ENCODE measurements at regions not wholly inside any gene's neighbourhood (a gene's known extent, or its start where the extent isn't known, plus 50 kb on each side); places are given as distances from the start of the nearest gene placed in this dataset.

DNA sequence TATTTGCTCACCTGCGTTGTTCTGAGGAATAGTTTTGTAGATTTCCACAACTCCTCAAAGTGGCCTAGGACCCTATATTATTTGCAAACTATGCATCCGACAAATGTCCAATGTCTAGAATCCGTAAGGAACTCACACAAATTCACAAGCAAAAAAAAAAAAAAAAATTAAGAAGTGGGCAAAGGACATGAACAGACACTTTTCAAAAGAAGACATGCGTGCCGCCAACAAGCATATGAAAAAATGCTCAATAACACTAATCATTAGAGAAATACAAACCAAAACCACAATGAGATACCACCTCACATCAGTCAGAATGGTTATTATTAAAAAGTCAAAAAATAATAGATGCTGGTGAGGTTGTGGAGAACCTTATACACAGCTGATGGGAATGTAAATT lies 398.5 kb upstream of the PROK2 start:
- no peaks in the 10 kb centered on the region for H3K27me3 Mint-ChIP-seq (ENCODE audit: insufficient read depth, low read depth, poor library complexity)
- Histone ChIP-seq H3K4me3 (no peak overlapping the region), H4K20me1 (replicated peaks; ENCODE audit: insufficient read depth) (no peaks in the 10 kb centered on the region), H3K79me2 (replicated peaks; ENCODE audit: insufficient read depth) (no peaks in the 10 kb centered on the region), H3K9me2 (ENCODE audit: insufficient read depth) (no peaks in the 10 kb centered on the region), H2AFZ (no peak overlapping the region), H3F3A (replicated peaks; ENCODE audit: low read depth) (no peaks in the 10 kb centered on the region), H3K36me3 (ENCODE audit: insufficient read depth) (no peaks in the 10 kb centered on the region), H3K4me1 (ENCODE audit: insufficient read depth) (no peaks in the 10 kb centered on the region), H3K27ac (ENCODE audit: low read depth) (no peak overlapping the region), H3K4me2 (no peak overlapping the region), H3K27me3 (ENCODE audit: insufficient read depth) (no peaks in the 10 kb centered on the region)
- no peak overlapping the region for H3K27ac Mint-ChIP-seq
- ATAC-seq: no peak
- no peak overlapping the region for H3K4me3 Mint-ChIP-seq
- H3K36me3 Mint-ChIP-seq (ENCODE audit: low read depth): no peaks in the 10 kb centered on the region
- DNase-seq (ENCODE audit: low spot score): no peak
- H3K9me3 Mint-ChIP-seq: 0 out of 3 replicates have a peak, but pooled peaks cover 4% of the 10 kb centered on the region
- TF ChIP-seq ZNF331 (CRISPR knock-in tag; IDR thresholded peaks at IDR 0.05; ENCODE audit: low read depth) (no peak), POLR2AphosphoS5 (IDR thresholded peaks at IDR 0.05; ENCODE audit: low read depth) (no peak), ZNF114 (CRISPR knock-in tag; IDR thresholded peaks at IDR 0.05) (no peak), EZH2phosphoT487 (IDR thresholded peaks at IDR 0.05; ENCODE audit: unreplicated experiment) (no peak), CREB1 (CRISPR knock-in tag; IDR thresholded peaks at IDR 0.05; ENCODE audit: low read depth) (no peak), NANOG (IDR thresholded peaks at IDR 0.05; ENCODE audit: borderline replicate concordance) (no peak), STAT1 (IDR thresholded peaks at IDR 0.05; ENCODE audit: unreplicated experiment) (no peak), EZH2 (IDR thresholded peaks at IDR 0.05; ENCODE audit: low read depth, unreplicated experiment) (no peak), JUNB (IDR thresholded peaks at IDR 0.05; ENCODE audit: unreplicated experiment) (no peak)
- TF ChIP-seq, protein P1, sequence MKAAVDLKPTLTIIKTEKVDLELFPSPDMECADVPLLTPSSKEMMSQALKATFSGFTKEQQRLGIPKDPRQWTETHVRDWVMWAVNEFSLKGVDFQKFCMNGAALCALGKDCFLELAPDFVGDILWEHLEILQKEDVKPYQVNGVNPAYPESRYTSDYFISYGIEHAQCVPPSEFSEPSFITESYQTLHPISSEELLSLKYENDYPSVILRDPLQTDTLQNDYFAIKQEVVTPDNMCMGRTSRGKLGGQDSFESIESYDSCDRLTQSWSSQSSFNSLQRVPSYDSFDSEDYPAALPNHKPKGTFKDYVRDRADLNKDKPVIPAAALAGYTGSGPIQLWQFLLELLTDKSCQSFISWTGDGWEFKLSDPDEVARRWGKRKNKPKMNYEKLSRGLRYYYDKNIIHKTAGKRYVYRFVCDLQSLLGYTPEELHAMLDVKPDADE (IDR thresholded peaks at IDR 0.05): no peak
- TF ChIP-seq, protein P2, sequence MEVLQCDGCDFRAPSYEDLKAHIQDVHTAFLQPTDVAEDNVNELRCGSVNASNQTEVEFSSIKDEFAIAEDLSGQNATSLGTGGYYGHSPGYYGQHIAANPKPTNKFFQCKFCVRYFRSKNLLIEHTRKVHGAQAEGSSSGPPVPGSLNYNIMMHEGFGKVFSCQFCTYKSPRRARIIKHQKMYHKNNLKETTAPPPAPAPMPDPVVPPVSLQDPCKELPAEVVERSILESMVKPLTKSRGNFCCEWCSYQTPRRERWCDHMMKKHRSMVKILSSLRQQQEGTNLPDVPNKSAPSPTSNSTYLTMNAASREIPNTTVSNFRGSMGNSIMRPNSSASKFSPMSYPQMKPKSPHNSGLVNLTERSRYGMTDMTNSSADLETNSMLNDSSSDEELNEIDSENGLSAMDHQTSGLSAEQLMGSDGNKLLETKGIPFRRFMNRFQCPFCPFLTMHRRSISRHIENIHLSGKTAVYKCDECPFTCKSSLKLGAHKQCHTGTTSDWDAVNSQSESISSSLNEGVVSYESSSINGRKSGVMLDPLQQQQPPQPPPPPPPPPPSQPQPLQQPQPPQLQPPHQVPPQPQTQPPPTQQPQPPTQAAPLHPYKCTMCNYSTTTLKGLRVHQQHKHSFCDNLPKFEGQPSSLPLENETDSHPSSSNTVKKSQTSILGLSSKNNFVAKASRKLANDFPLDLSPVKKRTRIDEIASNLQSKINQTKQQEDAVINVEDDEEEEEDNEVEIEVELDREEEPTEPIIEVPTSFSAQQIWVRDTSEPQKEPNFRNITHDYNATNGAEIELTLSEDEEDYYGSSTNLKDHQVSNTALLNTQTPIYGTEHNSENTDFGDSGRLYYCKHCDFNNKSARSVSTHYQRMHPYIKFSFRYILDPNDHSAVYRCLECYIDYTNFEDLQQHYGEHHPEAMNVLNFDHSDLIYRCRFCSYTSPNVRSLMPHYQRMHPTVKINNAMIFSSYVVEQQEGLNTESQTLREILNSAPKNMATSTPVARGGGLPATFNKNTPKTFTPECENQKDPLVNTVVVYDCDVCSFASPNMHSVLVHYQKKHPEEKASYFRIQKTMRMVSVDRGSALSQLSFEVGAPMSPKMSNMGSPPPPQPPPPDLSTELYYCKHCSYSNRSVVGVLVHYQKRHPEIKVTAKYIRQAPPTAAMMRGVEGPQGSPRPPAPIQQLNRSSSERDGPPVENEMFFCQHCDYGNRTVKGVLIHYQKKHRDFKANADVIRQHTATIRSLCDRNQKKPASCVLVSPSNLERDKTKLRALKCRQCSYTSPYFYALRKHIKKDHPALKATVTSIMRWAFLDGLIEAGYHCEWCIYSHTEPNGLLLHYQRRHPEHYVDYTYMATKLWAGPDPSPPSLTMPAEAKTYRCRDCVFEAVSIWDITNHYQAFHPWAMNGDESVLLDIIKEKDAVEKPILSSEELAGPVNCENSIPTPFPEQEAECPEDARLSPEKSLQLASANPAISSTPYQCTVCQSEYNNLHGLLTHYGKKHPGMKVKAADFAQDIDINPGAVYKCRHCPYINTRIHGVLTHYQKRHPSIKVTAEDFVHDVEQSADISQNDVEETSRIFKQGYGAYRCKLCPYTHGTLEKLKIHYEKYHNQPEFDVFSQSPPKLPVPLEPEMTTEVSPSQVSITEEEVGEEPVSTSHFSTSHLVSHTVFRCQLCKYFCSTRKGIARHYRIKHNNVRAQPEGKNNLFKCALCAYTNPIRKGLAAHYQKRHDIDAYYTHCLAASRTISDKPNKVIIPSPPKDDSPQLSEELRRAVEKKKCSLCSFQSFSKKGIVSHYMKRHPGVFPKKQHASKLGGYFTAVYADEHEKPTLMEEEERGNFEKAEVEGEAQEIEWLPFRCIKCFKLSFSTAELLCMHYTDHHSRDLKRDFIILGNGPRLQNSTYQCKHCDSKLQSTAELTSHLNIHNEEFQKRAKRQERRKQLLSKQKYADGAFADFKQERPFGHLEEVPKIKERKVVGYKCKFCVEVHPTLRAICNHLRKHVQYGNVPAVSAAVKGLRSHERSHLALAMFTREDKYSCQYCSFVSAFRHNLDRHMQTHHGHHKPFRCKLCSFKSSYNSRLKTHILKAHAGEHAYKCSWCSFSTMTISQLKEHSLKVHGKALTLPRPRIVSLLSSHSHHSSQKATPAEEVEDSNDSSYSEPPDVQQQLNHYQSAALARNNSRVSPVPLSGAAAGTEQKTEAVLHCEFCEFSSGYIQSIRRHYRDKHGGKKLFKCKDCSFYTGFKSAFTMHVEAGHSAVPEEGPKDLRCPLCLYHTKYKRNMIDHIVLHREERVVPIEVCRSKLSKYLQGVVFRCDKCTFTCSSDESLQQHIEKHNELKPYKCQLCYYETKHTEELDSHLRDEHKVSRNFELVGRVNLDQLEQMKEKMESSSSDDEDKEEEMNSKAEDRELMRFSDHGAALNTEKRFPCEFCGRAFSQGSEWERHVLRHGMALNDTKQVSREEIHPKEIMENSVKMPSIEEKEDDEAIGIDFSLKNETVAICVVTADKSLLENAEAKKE (CRISPR knock-in tag; IDR thresholded peaks at IDR 0.05): no peak
- TF ChIP-seq, protein P3, sequence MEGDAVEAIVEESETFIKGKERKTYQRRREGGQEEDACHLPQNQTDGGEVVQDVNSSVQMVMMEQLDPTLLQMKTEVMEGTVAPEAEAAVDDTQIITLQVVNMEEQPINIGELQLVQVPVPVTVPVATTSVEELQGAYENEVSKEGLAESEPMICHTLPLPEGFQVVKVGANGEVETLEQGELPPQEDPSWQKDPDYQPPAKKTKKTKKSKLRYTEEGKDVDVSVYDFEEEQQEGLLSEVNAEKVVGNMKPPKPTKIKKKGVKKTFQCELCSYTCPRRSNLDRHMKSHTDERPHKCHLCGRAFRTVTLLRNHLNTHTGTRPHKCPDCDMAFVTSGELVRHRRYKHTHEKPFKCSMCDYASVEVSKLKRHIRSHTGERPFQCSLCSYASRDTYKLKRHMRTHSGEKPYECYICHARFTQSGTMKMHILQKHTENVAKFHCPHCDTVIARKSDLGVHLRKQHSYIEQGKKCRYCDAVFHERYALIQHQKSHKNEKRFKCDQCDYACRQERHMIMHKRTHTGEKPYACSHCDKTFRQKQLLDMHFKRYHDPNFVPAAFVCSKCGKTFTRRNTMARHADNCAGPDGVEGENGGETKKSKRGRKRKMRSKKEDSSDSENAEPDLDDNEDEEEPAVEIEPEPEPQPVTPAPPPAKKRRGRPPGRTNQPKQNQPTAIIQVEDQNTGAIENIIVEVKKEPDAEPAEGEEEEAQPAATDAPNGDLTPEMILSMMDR (conservative IDR thresholded peaks at IDR 0.05; ENCODE audit: low read depth in 2 of 2): no peak
- TF ChIP-seq, protein P4, sequence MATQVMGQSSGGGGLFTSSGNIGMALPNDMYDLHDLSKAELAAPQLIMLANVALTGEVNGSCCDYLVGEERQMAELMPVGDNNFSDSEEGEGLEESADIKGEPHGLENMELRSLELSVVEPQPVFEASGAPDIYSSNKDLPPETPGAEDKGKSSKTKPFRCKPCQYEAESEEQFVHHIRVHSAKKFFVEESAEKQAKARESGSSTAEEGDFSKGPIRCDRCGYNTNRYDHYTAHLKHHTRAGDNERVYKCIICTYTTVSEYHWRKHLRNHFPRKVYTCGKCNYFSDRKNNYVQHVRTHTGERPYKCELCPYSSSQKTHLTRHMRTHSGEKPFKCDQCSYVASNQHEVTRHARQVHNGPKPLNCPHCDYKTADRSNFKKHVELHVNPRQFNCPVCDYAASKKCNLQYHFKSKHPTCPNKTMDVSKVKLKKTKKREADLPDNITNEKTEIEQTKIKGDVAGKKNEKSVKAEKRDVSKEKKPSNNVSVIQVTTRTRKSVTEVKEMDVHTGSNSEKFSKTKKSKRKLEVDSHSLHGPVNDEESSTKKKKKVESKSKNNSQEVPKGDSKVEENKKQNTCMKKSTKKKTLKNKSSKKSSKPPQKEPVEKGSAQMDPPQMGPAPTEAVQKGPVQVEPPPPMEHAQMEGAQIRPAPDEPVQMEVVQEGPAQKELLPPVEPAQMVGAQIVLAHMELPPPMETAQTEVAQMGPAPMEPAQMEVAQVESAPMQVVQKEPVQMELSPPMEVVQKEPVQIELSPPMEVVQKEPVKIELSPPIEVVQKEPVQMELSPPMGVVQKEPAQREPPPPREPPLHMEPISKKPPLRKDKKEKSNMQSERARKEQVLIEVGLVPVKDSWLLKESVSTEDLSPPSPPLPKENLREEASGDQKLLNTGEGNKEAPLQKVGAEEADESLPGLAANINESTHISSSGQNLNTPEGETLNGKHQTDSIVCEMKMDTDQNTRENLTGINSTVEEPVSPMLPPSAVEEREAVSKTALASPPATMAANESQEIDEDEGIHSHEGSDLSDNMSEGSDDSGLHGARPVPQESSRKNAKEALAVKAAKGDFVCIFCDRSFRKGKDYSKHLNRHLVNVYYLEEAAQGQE (IDR thresholded peaks at IDR 0.05; ENCODE audit: unreplicated experiment): no peak
- no peaks in the 10 kb centered on the region for H3K4me1 Mint-ChIP-seq
